ENCODE measurements at regions not wholly inside any gene's neighbourhood (a gene's known extent, or its start where the extent isn't known, plus 50 kb on each side); places are given as distances from the start of the nearest gene placed in this dataset.

- H3K27me3 Mint-ChIP-seq (ENCODE audit: insufficient read depth, low read depth, poor library complexity) = peaks cover 2% of the 10 kb centered on the region
- DNase-seq (ENCODE audit: low spot score) (no peak), ATAC-seq (no peak)
- no peak overlapping the region for H3K4me3 ChIP-seq
- no peak overlapping the region for H3K27ac Mint-ChIP-seq
- peaks cover 16% of the 10 kb centered on the region for H3K9me3 Mint-ChIP-seq
- H3K27ac ChIP-seq (ENCODE audit: low read depth) = no peak overlapping the region
- H4K20me1 ChIP-seq (replicated peaks; ENCODE audit: insufficient read depth) = no peaks in the 10 kb centered on the region
- H3K4me3 Mint-ChIP-seq = no peak overlapping the region
- H3K36me3 Mint-ChIP-seq (ENCODE audit: low read depth) = no peaks in the 10 kb centered on the region
- no peaks in the 10 kb centered on the region for H3K27me3 ChIP-seq (ENCODE audit: insufficient read depth)
- no peaks in the 10 kb centered on the region for H3K36me3 ChIP-seq (ENCODE audit: insufficient read depth)
- H3K4me1 ChIP-seq (ENCODE audit: insufficient read depth) = no peaks in the 10 kb centered on the region
- no peaks in the 10 kb centered on the region for H3K4me1 Mint-ChIP-seq
- no peak overlapping the region; the same call in 1 of the 2 replicates for H2AFZ ChIP-seq
- H3K9me2 ChIP-seq (ENCODE audit: insufficient read depth) = no peaks in the 10 kb centered on the region; the same call in 1 of the 2 replicates
- H3K79me2 ChIP-seq (replicated peaks; ENCODE audit: insufficient read depth) = no peaks in the 10 kb centered on the region
- no peaks in the 10 kb centered on the region for H3F3A ChIP-seq (replicated peaks; ENCODE audit: low read depth)
- H3K4me2 ChIP-seq = no peak overlapping the region
- TF ChIP-seq CREB1 (CRISPR knock-in tag; IDR thresholded peaks at IDR 0.05; ENCODE audit: low read depth) (no peak), POLR2AphosphoS5 (IDR thresholded peaks at IDR 0.05; ENCODE audit: low read depth) (no peak), STAT1 (IDR thresholded peaks at IDR 0.05; ENCODE audit: unreplicated experiment) (no peak), ETS1 (IDR thresholded peaks at IDR 0.05) (no peak), NANOG (IDR thresholded peaks at IDR 0.05; ENCODE audit: borderline replicate concordance) (no peak)
- TF ChIP-seq, protein P1, sequence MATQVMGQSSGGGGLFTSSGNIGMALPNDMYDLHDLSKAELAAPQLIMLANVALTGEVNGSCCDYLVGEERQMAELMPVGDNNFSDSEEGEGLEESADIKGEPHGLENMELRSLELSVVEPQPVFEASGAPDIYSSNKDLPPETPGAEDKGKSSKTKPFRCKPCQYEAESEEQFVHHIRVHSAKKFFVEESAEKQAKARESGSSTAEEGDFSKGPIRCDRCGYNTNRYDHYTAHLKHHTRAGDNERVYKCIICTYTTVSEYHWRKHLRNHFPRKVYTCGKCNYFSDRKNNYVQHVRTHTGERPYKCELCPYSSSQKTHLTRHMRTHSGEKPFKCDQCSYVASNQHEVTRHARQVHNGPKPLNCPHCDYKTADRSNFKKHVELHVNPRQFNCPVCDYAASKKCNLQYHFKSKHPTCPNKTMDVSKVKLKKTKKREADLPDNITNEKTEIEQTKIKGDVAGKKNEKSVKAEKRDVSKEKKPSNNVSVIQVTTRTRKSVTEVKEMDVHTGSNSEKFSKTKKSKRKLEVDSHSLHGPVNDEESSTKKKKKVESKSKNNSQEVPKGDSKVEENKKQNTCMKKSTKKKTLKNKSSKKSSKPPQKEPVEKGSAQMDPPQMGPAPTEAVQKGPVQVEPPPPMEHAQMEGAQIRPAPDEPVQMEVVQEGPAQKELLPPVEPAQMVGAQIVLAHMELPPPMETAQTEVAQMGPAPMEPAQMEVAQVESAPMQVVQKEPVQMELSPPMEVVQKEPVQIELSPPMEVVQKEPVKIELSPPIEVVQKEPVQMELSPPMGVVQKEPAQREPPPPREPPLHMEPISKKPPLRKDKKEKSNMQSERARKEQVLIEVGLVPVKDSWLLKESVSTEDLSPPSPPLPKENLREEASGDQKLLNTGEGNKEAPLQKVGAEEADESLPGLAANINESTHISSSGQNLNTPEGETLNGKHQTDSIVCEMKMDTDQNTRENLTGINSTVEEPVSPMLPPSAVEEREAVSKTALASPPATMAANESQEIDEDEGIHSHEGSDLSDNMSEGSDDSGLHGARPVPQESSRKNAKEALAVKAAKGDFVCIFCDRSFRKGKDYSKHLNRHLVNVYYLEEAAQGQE (IDR thresholded peaks at IDR 0.05; ENCODE audit: unreplicated experiment) = no peak
Observed at GRCh38 chr17:65433157-65433556, 128.3 kb downstream of the AXIN2 start.

GRCh38 chr17:65431116-65431515, 130.3 kb downstream of the AXIN2 start:
- no peaks in the 10 kb centered on the region for H3K4me1 ChIP-seq (ENCODE audit: insufficient read depth)
- peaks cover 20% of the 10 kb centered on the region for H3K9me3 Mint-ChIP-seq
- DNase-seq (ENCODE audit: low spot score) (no peak), ATAC-seq (no peak)
- no peaks in the 10 kb centered on the region for H3K27me3 ChIP-seq (ENCODE audit: insufficient read depth)
- no peaks in the 10 kb centered on the region for H3K36me3 ChIP-seq (ENCODE audit: insufficient read depth)
- H3K27ac ChIP-seq (ENCODE audit: low read depth) = no peak overlapping the region
- H3K27me3 Mint-ChIP-seq (ENCODE audit: insufficient read depth, low read depth, poor library complexity) = peaks cover 2% of the 10 kb centered on the region
- H3F3A ChIP-seq (replicated peaks; ENCODE audit: low read depth) = no peaks in the 10 kb centered on the region
- no peaks in the 10 kb centered on the region for H3K4me1 Mint-ChIP-seq
- no peaks in the 10 kb centered on the region; the same call in 2 of the 3 replicates for H3K36me3 Mint-ChIP-seq (ENCODE audit: low read depth)
- no peak overlapping the region for H3K4me3 Mint-ChIP-seq
- H2AFZ ChIP-seq = no peak overlapping the region
- H3K79me2 ChIP-seq (replicated peaks; ENCODE audit: insufficient read depth) = no peaks in the 10 kb centered on the region
- no peaks in the 10 kb centered on the region for H4K20me1 ChIP-seq (replicated peaks; ENCODE audit: insufficient read depth)
- H3K4me2 ChIP-seq = no peak overlapping the region
- H3K9me2 ChIP-seq (ENCODE audit: insufficient read depth) = no peaks in the 10 kb centered on the region; the same call in 1 of the 2 replicates
- no peak overlapping the region for H3K4me3 ChIP-seq
- H3K27ac Mint-ChIP-seq = no peak overlapping the region
- no peak for TF ChIP-seq EZH2 (IDR thresholded peaks at IDR 0.05; ENCODE audit: low read depth, unreplicated experiment)
- TF ChIP-seq ZNF114 (CRISPR knock-in tag; IDR thresholded peaks at IDR 0.05) = no peak
- TF ChIP-seq NANOG (IDR thresholded peaks at IDR 0.05; ENCODE audit: borderline replicate concordance) = no peak
- TF ChIP-seq CTCF (conservative IDR thresholded peaks at IDR 0.05; ENCODE audit: low read depth in 2 of 2) = no peak
- no peak for TF ChIP-seq CREB1 (CRISPR knock-in tag; IDR thresholded peaks at IDR 0.05; ENCODE audit: low read depth)
- TF ChIP-seq POLR2AphosphoS5 (IDR thresholded peaks at IDR 0.05; ENCODE audit: low read depth) = no peak
- TF ChIP-seq ZNF331 (CRISPR knock-in tag; IDR thresholded peaks at IDR 0.05; ENCODE audit: low read depth) = no peak
- no peak for TF ChIP-seq EZH2phosphoT487 (IDR thresholded peaks at IDR 0.05; ENCODE audit: unreplicated experiment)
